Suprapubic skin (tissue), 3 donors: ENCODE measurements at regions not wholly inside any gene's neighbourhood (a gene's known extent, or its start where the extent isn't known, plus 50 kb on each side); places are given as distances from the start of the nearest gene placed in this dataset.

Experiments used
- POLR2AphosphoS5 ChIP-seq, 3 donors: sonication (generic); formaldehyde crosslinking; IDR thresholded peaks; one replicate each; pipeline ENCODE4 v1.6.1; 2017; ENCODE audit warnings: antibody characterized with exemption in 3 of 3
- TF ChIP-seq, protein P1 (sequence below), 2 donors: fragments of 200-600 bp in 1 of 2; fragments of 450-650 bp in 1 of 2; sonication (generic) in 1 of 2; IDR thresholded peaks; one replicate each; pipeline ENCODE4 v1.5.1; 2016 to 2019; ENCODE audit warnings: antibody characterized with exemption in 2 of 2, mild to moderate bottlenecking in 1 of 2, moderate library complexity in 1 of 2

DNA sequence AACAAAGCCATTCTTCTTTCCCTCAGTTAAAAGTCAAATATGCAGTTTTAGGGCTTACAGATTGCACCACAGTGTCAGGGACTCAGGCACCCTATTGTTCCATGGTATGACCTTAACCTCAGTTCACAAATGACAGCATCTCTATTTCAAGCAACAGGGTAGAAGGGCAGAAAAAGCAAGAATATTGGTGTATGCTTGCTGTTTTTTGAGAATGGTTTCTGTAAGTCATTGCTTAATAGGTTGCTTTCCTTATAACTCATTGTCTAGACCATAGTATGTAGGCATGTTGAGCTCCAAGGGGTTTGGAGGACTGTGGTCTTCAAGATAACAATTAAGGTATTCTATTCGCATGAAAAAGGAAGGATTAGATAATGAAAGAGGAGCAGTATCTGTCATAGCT lies 183.5 kb upstream of the EDIL3 start:
- TF ChIP-seq, protein P1, sequence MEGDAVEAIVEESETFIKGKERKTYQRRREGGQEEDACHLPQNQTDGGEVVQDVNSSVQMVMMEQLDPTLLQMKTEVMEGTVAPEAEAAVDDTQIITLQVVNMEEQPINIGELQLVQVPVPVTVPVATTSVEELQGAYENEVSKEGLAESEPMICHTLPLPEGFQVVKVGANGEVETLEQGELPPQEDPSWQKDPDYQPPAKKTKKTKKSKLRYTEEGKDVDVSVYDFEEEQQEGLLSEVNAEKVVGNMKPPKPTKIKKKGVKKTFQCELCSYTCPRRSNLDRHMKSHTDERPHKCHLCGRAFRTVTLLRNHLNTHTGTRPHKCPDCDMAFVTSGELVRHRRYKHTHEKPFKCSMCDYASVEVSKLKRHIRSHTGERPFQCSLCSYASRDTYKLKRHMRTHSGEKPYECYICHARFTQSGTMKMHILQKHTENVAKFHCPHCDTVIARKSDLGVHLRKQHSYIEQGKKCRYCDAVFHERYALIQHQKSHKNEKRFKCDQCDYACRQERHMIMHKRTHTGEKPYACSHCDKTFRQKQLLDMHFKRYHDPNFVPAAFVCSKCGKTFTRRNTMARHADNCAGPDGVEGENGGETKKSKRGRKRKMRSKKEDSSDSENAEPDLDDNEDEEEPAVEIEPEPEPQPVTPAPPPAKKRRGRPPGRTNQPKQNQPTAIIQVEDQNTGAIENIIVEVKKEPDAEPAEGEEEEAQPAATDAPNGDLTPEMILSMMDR (IDR thresholded peaks at IDR 0.05), result no peak
- TF ChIP-seq POLR2AphosphoS5 (IDR thresholded peaks at IDR 0.05), result no peak
